ENCODE measurements at regions not wholly inside any gene's neighbourhood (a gene's known extent, or its start where the extent isn't known, plus 50 kb on each side); places are given as distances from the start of the nearest gene placed in this dataset.

DNA sequence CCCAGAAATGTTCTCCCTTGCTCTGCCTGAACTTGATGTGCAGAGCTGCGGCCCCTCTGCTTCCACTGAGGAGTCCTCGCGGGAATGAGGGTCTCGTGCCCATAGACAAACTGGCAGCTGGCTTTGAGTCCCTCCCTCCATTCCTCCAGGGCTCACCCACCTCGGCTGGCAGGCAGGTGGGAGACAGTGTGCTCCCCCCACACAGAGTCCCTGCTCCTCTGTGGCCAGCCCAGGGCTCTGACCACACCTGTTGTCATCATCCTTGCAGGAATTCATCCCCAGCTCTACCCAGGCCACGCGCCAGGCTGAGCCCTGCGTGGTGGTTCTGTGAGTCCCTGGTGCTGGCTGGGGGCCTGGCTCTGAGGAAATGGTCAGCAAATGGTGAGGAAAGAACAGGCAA, 521.9 kb downstream of the TBC1D22A start:
- ATAC-seq: no peak
- DNase-seq (ENCODE audit: missing footprints): no peak
- intact Hi-C loops (cut with DNase I): no loop called here

DNA sequence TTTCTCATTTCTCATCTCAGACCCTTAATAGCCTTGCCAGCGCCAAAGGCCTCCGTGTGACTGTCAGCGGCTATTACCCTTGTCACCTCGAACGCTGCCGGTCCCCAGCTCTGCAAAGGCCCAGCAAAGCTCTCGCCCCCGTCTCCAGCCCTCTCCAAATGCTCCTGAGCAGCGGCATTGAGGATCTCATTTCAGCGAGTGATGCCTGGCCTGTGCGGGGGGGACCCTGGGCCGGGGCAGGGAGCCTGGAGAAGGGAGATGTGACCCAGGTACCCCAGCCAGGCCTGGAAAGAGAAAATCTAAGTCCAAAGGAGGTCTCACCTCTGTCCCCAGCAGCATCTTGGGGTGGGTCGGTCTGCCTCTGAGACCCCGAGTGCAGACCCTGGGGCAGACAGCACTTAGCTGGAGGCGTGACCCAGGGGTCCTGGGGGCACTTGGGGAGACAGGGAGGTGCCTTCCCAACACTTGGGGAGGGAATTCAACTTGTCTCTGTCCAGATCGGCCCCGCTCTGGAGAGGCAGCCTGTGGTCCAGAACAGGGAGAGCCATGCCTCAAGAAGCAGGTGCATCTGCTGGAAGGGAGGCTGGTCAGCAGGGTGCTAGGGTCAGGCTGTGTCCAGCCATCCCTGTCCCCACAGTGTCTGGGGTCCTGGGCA, 521.3 kb downstream of the TBC1D22A start:
- ATAC-seq: no peak
- intact Hi-C loops (cut with DNase I): no loop called here
- DNase-seq (ENCODE audit: missing footprints): no peak

DNA sequence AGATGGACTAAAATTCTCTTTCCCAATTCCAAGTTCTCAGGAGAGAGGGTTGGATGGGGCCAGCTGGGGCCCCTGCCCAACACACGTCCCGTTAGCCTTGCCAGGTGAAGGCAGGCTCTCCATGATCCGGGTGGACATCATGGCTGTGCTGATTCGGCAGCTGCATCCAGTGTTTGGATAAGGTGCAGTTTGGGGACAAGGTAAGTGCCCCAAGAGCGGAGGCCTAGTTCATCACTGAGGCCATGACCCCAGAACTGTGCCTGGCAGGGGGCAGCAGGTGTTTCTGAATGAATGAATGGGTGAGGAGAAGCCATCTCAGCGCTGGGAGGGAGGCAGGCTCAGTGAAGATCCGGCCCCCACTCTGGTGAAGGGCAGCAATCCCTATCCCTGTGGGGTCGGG, 520.4 kb downstream of the TBC1D22A start:
- ATAC-seq (no peak), DNase-seq (ENCODE audit: missing footprints) (no peak)
- intact Hi-C loops (cut with DNase I): no loop called here

DNA sequence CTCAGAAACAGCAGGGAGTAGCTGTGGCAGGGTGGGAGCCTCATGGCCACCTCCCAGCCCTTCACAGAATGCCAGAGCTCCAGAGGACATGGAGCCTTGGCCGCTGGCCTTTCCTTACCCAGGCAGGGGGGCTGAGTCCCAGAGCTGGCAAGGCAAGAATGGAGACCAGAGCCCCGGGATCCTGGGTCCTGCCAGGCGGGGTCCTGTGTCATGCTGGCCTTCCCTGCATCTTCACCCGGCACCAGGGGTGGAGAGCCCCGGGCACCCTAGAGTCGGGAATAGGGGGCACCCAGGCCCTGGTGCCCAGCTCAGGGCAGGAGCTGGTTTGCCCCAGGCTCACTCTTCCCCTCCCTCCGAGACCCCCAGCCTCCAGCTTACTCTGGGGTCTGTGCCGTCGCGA, 519.9 kb downstream of the TBC1D22A start:
- DNase-seq (ENCODE audit: missing footprints) (no peak), ATAC-seq (no peak)
- intact Hi-C loops (cut with DNase I): no loop called here

DNA sequence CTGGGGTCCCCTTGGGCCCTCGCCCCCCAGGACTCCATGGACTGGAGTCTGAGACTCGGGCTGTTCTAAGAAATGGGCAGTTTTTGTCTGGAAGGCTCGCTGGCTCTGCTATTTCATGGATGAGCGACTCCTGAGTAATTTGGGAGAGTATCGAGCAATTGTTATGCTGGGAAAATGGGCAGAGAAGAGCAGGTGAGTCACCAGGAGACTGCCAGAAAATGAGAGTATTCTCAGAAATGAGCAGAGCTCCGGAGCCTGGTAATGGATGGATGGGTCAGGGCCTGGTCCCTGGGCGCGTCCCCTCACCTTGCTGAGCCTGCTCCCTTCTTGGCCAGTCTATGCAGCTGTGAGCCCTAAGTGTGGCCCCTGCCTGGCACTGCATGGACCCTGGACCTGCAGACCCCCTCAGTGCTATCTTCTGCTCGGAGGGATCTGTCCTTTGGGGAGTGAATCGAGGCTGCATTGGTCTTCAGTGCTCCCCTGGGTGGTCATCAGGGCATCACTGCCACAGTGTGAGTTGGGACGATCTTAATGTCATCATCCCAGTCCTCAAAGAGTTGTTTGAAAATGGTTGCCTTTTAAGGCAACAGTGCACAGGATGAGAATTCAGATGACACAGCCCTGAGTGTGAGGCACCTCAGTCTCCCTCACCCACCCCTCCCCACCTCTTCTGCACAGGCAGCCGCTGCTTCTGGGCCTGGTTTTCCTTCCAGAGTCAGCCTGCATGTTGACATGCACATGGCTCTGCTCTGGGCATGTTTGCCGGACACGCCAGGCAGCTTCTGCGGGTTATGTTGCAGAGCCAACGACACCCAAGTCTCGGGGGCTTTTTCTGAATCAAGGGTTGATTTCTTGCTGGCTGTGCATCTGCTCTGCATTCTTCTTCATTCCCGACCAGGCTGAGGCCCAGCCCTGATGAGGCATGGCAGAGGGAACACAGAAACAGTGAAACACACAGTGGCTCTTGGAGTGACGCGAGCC, 519.0 kb downstream of the TBC1D22A start:
- ATAC-seq: no peak
- DNase-seq (ENCODE audit: missing footprints): no peak
- intact Hi-C loops (cut with DNase I): no loop called here

DNA sequence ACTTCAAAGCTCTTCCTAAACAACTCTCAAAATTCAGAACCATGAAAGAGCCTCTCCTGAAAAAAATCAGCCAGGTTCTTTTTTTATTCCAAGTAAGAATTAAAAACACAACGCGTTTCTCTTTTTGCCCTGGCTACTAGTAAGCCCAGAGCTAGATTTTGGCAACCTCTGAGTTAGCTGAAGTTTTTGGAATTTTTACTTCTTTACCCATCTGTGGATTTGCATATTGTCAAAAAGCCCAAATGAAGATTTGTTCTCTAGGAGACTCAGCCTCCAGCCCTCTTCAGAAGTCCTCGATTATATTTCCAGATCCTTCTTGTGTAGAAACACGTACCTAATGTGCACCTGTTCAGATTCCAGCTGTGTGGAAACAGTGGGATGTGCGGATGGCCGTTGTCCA, 517.9 kb downstream of the TBC1D22A start:
- intact Hi-C loops (cut with DNase I): no loop called here
- ATAC-seq (no peak), DNase-seq (ENCODE audit: missing footprints) (no peak)

DNA sequence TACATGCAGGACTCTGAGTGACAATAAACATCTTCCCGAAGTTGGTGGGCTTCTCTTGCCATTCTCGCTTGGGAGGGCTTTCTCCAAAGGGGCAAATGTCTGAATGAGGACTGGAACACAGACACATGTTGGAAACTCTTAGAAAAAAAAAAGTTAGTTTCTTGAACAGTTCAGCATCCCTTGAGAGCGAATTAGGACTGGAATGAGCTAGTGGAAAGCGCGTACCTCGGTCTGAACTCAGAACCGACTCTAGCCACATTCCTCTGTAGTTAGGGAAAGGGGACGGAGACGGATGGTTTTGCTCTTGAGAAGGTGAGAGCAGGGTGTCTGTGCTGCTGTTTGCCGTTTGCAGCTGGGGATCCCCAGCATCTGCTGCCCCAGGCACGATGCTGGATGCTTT, 517.3 kb downstream of the TBC1D22A start:
- DNase-seq (ENCODE audit: missing footprints): no peak
- intact Hi-C loops (cut with DNase I): no loop called here
- no peak for ATAC-seq

DNA sequence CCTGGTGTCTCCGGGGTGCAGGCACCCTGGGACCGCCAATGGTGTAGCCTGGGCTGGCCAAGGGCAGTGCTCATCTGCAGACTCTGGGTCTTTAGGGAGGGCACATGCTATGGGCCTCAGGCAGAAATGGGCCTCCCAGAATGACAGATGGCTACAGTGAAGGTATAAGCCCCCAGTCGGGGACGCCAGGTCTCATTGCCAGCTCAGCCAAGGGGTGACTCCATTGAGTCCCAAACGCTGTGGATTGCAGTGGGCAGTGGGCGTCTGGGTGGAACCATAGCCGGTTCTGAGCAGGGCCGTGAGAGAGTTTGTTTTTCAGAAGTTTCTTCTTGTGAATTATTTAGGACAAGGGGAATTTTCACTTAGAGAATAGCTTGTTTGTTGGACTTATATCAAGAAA, 516.9 kb downstream of the TBC1D22A start:
- ATAC-seq (no peak), DNase-seq (ENCODE audit: missing footprints) (no peak)
- intact Hi-C loops (cut with DNase I): no loop called here

DNA sequence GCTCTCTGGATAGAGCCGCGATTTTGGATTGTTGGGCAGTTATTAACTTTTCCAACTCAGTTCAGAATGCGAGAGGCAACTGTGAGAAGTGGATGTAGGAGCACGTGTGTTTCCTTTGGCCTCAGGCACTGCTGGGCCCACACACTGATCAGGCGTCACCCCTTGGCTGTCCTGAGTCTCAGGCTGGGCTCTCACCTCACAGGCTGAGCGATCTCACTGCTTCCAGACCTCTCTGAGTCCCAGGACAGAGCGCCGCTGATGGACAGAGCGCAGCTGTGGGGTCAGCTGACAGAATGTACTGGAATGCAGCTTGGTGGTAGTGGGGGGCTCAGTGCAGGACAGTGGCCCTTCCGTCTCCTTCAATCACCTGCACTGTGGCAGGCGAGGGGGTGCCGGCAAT, 516.2 kb downstream of the TBC1D22A start:
- DNase-seq (ENCODE audit: missing footprints) (no peak), ATAC-seq (peak; percentile 42)
- intact Hi-C loops (cut with DNase I): no loop called here

DNA sequence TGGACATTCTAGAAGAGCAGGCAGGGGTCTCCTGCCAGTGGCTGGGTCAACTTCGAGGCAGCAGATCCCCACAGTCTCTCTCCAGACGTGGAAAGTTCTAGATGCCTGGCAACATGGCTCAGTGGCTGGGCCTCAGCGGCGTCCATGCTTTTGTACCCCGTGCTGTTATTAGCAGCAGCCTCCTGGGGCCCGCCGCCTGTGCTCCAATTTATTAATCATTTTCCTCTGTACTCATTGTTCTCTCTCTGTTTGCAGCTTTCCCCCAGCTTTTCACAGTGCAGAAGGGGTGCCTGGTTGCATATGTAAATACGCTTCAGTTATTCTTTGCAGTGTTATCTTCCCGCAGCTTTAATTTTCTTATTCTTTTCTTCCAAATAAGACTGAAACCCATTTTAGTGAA, 515.1 kb downstream of the TBC1D22A start:
- DNase-seq (ENCODE audit: missing footprints) (no peak), ATAC-seq (no peak)
- intact Hi-C loops (cut with DNase I): no loop called here

DNA sequence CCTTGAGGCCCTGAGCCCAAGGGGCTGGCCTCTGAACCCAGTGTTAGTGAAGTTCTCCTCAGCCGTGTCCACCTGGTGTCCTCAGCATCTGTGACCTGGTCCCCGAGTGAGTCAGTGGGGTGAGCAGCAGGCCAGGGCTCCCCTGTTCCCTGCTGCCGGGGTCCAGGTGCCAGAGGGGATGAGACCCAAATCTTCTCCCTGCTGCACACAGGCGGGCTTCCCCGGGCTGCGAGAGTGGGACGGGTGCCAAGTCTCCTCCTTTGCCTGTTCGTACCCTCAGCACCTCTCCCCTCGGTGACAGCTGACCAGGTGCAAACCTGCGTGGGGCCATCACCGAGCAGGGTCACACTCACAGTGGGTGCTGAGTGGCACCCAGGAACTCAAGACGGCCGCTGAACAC, 514.5 kb downstream of the TBC1D22A start:
- intact Hi-C loops (cut with DNase I): no loop called here
- no peak for ATAC-seq
- no peak for DNase-seq (ENCODE audit: missing footprints)

DNA sequence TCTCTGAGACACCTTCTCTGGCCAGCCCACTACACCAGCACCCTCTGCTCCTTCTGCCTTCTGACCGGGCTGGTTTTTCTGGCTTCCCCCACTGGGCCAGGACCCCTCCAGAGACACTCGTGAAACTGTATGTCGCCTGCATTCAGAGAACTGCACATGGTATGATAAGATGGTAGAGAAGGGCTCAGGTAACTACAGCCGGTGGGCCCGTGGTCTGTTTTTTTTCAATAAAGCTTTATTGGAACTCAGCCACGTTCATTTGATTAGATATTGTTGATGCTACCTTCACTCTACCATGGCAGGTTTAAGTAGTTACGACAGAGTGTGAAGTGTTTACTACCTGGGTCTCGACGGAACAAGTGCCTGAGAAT, 514.0 kb downstream of the TBC1D22A start:
- DNase-seq (ENCODE audit: missing footprints) (no peak), ATAC-seq (no peak)
- intact Hi-C loops (cut with DNase I): no loop called here

DNA sequence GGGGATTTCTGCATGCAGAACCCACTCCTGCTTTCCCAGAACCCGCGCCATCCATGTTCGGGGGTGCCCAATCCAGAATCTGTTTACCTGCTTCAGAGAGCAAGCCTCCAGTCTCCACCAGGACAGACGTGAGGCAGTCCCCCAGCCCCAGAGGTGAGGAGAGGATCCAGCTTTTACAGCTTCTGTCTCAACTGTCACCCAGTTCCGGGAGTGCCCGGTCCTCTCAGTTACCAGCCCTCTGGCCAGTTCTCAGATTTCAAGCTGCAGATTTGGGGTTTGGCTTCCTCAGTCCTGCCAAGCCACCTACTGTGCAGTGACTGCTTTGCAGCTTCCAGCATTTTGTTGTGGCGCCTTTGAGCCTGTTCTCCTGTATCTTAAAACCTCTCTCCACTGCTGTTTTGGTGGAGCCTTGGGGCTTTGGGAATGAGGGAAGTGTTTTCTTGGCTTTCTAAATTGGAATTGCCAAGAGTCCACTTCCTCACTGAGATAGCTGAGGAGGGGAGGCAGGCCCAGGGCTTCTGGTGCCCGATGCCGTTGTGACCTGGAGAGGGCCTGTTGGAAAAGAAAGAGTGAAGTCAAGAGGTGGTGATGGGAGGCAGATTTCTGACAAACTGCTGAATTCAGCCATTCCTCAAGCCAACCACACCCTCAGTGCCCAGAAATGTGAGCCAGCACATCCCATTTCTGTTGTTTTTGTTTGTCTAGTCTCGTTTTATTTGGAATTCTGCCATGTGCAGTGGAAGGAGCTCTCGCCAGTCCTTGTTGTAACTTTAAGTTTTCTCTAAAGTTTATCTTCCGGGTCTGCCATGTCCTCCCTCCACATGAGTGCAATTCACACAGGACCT, 513.4 kb downstream of the TBC1D22A start:
- ATAC-seq: peak; percentile 34
- no peak for DNase-seq (ENCODE audit: missing footprints)
- intact Hi-C loops (cut with DNase I): no loop called here

DNA sequence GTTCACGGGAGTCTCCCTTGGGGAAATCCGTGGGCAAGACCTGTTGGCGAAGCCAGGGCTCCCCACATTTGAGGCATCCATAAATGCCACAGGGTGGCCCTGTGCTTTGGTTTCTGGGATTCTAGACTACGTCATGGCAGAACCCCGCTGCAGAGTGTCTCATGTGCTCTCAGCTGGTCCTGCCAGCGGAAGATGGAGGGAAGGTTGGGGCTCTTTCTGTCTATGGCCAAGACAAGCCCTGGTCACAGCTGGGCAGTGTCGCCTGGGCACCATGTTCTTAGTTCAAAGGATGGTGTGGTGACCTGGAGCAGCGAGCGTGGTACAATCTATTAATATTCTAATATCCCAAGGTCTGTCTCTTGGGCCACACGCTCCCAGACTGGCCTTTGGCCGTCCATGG, 511.7 kb downstream of the TBC1D22A start:
- intact Hi-C loops (cut with DNase I): no loop called here
- DNase-seq (ENCODE audit: missing footprints): no peak
- ATAC-seq: no peak

DNA sequence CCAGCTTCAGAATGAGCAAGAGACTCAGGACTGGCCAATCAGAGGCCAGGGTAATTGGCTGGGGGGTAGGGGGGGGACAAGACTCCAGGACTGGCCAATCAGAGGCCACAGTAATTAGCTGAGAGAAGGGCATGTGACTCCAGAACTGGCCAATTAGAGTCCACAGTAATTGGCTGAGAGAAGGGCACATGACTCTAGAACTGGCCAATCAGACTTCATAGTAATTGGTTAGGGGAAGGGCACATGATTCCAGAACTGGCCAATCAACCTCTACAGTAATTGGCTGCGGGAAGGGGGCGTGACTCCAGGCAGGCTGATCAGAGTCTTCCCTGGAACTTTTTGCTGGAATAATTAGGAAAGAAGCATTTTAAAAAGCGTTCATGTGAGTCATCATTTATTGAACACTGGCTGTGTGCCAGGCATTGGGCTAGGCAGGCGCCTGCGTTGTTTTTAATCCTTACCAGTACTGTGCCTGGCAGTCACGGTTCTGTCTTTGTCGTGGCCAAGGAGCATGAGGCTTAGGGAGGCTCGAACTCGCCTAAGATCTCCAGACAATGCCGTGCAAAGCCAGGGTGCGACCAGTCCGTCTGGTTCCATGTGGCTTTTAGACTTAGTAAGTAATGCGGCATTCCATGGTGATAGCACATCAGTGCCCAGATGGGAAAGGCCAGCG, 508.1 kb downstream of the TBC1D22A start:
- intact Hi-C loops (cut with DNase I): no loop called here
- DNase-seq (ENCODE audit: missing footprints) (no peak), ATAC-seq (no peak)

DNA sequence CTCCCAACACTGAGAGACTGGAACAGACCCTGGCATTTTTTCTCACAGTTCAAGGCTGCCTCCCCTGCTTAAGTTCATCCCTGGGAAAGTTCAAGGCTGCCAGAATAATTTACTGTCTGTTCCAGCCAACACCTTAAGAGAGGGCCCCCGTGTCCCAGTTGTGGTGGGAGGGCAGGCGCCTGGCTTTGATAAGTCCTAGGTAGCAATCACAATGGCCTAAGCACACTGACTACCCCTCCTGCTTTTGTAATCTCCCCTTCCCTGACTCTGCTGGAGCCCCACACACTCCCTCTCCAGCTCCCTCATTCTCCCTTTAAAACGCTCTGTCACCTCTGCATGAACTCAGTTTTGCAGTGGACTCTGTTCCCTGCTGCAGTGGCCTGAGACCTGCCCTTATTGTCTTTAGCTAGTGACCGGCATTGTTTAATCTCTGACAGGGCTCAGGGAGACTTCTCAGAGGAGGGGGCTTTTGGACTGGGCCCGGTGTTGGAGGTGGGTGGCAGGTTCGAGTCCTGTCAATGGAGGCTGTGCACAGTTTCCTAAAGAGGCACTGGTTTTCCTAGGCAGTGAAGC, 507.2 kb downstream of the TBC1D22A start:
- intact Hi-C loops (cut with DNase I): no loop called here
- ATAC-seq (no peak), DNase-seq (ENCODE audit: missing footprints) (no peak)

DNA sequence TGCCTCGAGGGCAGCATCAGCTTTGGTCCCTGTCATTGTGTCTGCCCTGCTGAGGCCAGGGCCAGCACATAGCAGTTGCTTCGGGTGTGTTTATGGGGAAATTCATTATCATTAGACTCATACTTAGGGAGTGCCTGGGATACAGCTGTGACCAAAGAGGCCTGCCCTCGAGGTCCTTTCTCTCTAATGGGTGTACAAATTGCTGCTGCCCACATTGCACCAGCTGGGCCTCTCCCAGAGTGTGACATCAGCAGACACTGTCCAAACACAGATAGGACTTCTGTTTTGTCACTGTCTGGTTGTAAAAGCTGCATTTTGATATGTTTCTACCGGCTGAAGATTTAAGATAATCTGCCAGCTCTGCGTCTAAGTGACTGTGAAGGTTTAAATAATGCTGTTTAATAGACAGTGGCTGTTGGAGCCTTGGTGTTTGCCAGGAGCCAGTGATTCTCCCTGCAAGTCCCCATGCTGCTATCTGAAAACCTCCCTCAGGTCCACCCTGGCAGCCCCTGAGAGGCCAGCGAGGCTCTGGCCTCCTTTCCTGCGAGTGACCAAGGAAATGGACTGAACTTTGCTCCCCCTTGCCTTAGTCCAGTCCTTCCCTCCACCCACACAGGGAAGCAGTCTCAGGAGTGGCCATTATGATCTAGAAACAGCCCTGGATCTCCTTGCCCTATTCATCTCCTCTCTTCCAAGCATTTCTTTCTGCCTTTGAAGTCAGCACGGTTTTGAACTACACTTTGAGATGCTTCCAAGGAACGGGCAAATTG, 505.2 kb downstream of the TBC1D22A start:
- intact Hi-C loops (cut with DNase I): no loop called here
- ATAC-seq (no peak), DNase-seq (ENCODE audit: missing footprints) (no peak)

DNA sequence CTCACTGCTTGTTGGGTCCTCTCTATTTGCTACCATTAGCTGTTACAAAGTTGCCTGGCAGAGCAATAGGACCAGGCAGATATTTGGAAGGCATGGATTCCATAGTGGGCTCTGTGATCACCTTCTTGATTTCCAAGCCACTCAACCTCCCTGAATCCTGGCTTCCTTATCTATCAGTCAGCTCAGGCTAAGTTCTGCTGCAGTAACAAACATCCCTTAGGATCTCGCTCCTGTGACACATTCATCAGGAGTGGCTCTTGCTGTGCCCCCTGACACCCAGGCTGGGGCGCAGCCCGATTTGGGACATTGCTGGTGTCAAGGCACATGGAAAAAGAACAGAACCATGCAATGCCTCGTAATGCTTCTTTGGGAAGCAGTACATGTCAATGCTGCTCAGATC, 503.9 kb downstream of the TBC1D22A start:
- DNase-seq (ENCODE audit: missing footprints) (no peak), ATAC-seq (no peak)
- intact Hi-C loops (cut with DNase I): no loop called here

All from Right ventricle myocardium inferior (tissue), 1 donor.